NCI-H2107 treated with DMSO at 0.1 percent for 48 hours (cell line): ENCODE measurements at regions not wholly inside any gene's neighbourhood (a gene's known extent, or its start where the extent isn't known, plus 50 kb on each side); places are given as distances from the start of the nearest gene placed in this dataset.

Experiments
- DNase-seq: peaks from one replicate; lab custom pipeline; 2025; ENCODE audit not compliant: unreplicated experiment; lab: John Stamatoyannopoulos, UW

GRCh38 chr2:180742801-180743200, 237.6 kb upstream of the UBE2E3 start:
- no peak for DNase-seq

- DNase-seq, result no peak
These were observed 241.3 kb upstream of the UBE2E3 start for GRCh38 chr2:180739070-180739469.

- DNase-seq, result no peak
These were observed 244.6 kb upstream of the UBE2E3 start for GRCh38 chr2:180735799-180736198.

GRCh38 chr2:180734382-180734781, 246.0 kb upstream of the UBE2E3 start:
- DNase-seq, result no peak

- DNase-seq, result no peak
These were observed 247.1 kb upstream of the UBE2E3 start for GRCh38 chr2:180733330-180733729.

- no peak for DNase-seq
These were observed 248.1 kb upstream of the UBE2E3 start for GRCh38 chr2:180732337-180732736.

- no peak for DNase-seq
These were observed 249.4 kb upstream of the UBE2E3 start for GRCh38 chr2:180730976-180731375.

- DNase-seq, result no peak
These were observed 251.4 kb upstream of the UBE2E3 start for GRCh38 chr2:180728928-180729559.

GRCh38 chr2:180723712-180724111, 256.7 kb upstream of the UBE2E3 start:
- DNase-seq, result no peak

GRCh38 chr2:180722551-180723239, 257.7 kb upstream of the UBE2E3 start:
- DNase-seq, result no peak

- DNase-seq, result no peak
These were observed 259.6 kb upstream of the UBE2E3 start for GRCh38 chr2:180720829-180721228.

- no peak for DNase-seq
These were observed 262.8 kb upstream of the UBE2E3 start for GRCh38 chr2:180717588-180717987.

GRCh38 chr2:180716186-180717180, 263.9 kb upstream of the UBE2E3 start:
- DNase-seq, result no peak

GRCh38 chr2:180715044-180715443, 265.4 kb upstream of the UBE2E3 start:
- no peak for DNase-seq

- no peak for DNase-seq
These were observed 270.8 kb upstream of the UBE2E3 start for GRCh38 chr2:180709392-180710145.

GRCh38 chr2:180707884-180708205, 272.6 kb upstream of the UBE2E3 start:
- DNase-seq, result peak; percentile 71

GRCh38 chr2:180707175-180707883, 273.1 kb upstream of the UBE2E3 start:
- no peak for DNase-seq

- no peak for DNase-seq
These were observed 273.7 kb upstream of the UBE2E3 start for GRCh38 chr2:180706694-180707093.

- peak; percentile 26 for DNase-seq
These were observed 274.9 kb upstream of the UBE2E3 start for GRCh38 chr2:180705551-180705950.

- no peak for DNase-seq
These were observed 275.3 kb upstream of the UBE2E3 start for GRCh38 chr2:180705122-180705521.
